HCT116 (cell line): ENCODE measurements at regions not wholly inside any gene's neighbourhood (a gene's known extent, or its start where the extent isn't known, plus 50 kb on each side); places are given as distances from the start of the nearest gene placed in this dataset.

Source experiments
- CTCF ChIP-seq, 3 experiments: fragments of 200-600 bp in 1 of 3; sonication (generic) in 1 of 3; IDR thresholded peaks in 2 of 3; conservative IDR thresholded peaks in 1 of 3; 2 replicates each; pipeline ENCODE4 v1.5.1; 2012 to 2017; ENCODE audit warnings: low read depth in 2 of 3, low read length in 2 of 3, antibody characterized with exemption in 1 of 3, borderline replicate concordance in 1 of 3, control low read depth in 1 of 3, mild to moderate bottlenecking in 1 of 3, mixed read lengths in 1 of 3, mixed run types in 1 of 3, moderate library complexity in 1 of 3; ENCODE audit not compliant: insufficient read depth in 1 of 3
- POLR2A ChIP-seq: IDR thresholded peaks from 2 replicates; pipeline ENCODE4 v1.7.0; 2011; ENCODE audit warnings: borderline replicate concordance; ENCODE audit not compliant: insufficient read depth, insufficient read length; ENCODE audit errors: extremely low read depth
- RAD21 ChIP-seq: IDR thresholded peaks from 2 replicates; pipeline ENCODE4 v1.6.1; 2012; ENCODE audit warnings: low read depth, mild to moderate bottlenecking
- SIN3A ChIP-seq: IDR thresholded peaks from 2 replicates; pipeline ENCODE4 v1.6.1; 2012; ENCODE audit warnings: low read depth
- ZFX ChIP-seq: fragments of 450-650 bp; IDR thresholded peaks from 2 replicates; pipeline ENCODE4 v1.6.1; 2017

DNA sequence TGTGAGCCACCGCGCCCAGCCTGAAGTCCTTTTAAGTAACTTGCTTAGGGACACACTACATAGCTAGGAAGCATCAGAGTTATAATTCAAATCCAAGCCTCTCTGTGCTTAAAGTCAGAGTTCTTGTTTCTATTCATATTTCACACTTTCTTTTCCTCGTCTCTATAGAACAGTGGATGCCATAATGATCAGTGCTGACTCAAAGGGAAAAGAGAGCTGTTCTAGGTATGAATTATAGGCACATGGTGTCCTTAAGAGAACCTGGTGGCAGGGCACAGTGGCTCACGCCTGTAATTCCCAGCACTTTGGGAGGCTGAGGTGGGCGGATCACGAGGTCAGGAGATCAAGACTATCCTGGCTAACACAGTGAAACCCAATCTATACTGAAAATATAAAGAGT lies 400.2 kb upstream of the DDI1 start:
- TF ChIP-seq ZFX (no peak), CTCF (IDR thresholded peaks at IDR 0.05 in 2 of 3, conservative IDR thresholded peaks at IDR 0.05 in 1 of 3; ENCODE audit: borderline replicate concordance in 1 of 3, insufficient read depth in 1 of 3, low read depth in 2 of 3, low read length in 2 of 3) (no peak), SIN3A (no peak), POLR2A (no peak), RAD21 (no peak)
